ENCODE measurements at regions not wholly inside any gene's neighbourhood (a gene's known extent, or its start where the extent isn't known, plus 50 kb on each side); places are given as distances from the start of the nearest gene placed in this dataset.

DNA sequence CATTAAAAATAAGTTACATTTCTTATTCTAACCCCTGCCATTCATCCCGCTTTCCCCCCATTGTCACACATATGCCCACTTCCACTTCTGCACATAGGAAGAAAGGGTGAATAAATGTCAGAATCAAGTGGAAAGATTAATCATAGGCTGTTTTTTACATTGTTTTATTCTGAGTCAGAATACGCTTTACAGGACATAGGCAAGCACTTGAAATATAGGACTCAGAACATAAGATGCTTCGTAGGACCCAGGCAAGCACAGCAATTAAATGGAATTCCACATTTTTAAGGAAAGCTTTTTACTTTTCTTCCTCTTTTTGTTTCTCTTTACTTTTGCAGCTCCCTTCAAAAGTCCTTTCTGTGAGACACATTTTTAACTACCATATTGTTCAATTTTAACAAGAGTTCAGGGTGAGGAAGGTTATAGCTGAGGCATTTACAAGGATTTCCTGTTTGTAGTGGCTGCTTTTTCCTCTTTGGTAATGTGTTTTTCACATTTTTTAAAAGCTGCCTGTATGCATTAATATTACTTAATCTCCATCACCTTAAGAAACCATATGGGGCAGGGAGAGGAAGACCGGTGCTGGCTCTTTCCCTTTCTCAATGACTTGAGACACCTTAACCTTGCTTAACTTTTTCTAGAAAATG lies 130.0 kb downstream of the TES start:
- Mint-ChIP-seq H3K9me3 (ENCODE audit: low read depth) (peaks cover 8% of the 10 kb centered on the region), H3K27ac (no peak overlapping the region), H3K27me3 (peaks cover under 1% of the 10 kb centered on the region), H3K4me1 (ENCODE audit: low read depth) (peaks cover 7% of the 10 kb centered on the region), H3K4me3 (ENCODE audit: low read depth) (no peak overlapping the region), H3K36me3 (ENCODE audit: insufficient read depth) (no peaks in the 10 kb centered on the region)
- TF ChIP-seq, protein P1, sequence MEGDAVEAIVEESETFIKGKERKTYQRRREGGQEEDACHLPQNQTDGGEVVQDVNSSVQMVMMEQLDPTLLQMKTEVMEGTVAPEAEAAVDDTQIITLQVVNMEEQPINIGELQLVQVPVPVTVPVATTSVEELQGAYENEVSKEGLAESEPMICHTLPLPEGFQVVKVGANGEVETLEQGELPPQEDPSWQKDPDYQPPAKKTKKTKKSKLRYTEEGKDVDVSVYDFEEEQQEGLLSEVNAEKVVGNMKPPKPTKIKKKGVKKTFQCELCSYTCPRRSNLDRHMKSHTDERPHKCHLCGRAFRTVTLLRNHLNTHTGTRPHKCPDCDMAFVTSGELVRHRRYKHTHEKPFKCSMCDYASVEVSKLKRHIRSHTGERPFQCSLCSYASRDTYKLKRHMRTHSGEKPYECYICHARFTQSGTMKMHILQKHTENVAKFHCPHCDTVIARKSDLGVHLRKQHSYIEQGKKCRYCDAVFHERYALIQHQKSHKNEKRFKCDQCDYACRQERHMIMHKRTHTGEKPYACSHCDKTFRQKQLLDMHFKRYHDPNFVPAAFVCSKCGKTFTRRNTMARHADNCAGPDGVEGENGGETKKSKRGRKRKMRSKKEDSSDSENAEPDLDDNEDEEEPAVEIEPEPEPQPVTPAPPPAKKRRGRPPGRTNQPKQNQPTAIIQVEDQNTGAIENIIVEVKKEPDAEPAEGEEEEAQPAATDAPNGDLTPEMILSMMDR (IDR thresholded peaks at IDR 0.05; ENCODE audit: unreplicated experiment): no peak
- no peak for DNase-seq (ENCODE audit: low spot score, unreplicated experiment)

GRCh38 chr7:116340943-116341907 lies 130.9 kb downstream of the TES start:
- TF ChIP-seq, protein P1 (IDR thresholded peaks at IDR 0.05; ENCODE audit: unreplicated experiment): no peak
- H3K4me3 Mint-ChIP-seq (ENCODE audit: low read depth): no peak overlapping the region
- no peaks in the 10 kb centered on the region for H3K27me3 Mint-ChIP-seq
- H3K27ac Mint-ChIP-seq: no peak overlapping the region
- H3K36me3 Mint-ChIP-seq (ENCODE audit: insufficient read depth): no peaks in the 10 kb centered on the region
- no peak for DNase-seq (ENCODE audit: low spot score, unreplicated experiment)
- H3K9me3 Mint-ChIP-seq (ENCODE audit: low read depth): peaks cover 9% of the 10 kb centered on the region
- H3K4me1 Mint-ChIP-seq (ENCODE audit: low read depth): peaks cover 7% of the 10 kb centered on the region

DNA sequence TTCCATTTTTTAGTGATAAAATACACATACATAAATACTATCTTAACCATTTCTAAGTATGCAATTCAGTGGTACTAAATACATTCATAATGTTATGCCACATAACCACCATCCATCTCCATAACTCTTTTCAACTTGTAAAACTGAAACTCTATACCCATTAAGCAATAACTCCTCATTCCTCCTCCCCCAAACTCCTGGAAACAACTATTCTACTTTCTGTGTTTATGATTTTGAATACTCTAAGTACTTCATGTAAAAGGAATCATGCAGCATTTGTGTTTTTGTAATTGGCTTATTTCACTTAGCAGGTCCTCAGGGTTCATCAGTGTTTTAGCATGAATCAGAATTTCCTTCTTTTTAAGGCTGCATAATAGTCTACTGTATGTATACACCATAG lies 131.8 kb downstream of the TES start:
- peaks cover 7% of the 10 kb centered on the region for H3K4me1 Mint-ChIP-seq (ENCODE audit: low read depth)
- peaks cover 15% of the 10 kb centered on the region for H3K9me3 Mint-ChIP-seq (ENCODE audit: low read depth)
- no peak for DNase-seq (ENCODE audit: low spot score, unreplicated experiment)
- H3K27me3 Mint-ChIP-seq: no peaks in the 10 kb centered on the region
- no peak overlapping the region for H3K27ac Mint-ChIP-seq
- no peaks in the 10 kb centered on the region for H3K36me3 Mint-ChIP-seq (ENCODE audit: insufficient read depth)
- TF ChIP-seq, protein P1 (IDR thresholded peaks at IDR 0.05; ENCODE audit: unreplicated experiment): no peak
- no peak overlapping the region for H3K4me3 Mint-ChIP-seq (ENCODE audit: low read depth)

DNA sequence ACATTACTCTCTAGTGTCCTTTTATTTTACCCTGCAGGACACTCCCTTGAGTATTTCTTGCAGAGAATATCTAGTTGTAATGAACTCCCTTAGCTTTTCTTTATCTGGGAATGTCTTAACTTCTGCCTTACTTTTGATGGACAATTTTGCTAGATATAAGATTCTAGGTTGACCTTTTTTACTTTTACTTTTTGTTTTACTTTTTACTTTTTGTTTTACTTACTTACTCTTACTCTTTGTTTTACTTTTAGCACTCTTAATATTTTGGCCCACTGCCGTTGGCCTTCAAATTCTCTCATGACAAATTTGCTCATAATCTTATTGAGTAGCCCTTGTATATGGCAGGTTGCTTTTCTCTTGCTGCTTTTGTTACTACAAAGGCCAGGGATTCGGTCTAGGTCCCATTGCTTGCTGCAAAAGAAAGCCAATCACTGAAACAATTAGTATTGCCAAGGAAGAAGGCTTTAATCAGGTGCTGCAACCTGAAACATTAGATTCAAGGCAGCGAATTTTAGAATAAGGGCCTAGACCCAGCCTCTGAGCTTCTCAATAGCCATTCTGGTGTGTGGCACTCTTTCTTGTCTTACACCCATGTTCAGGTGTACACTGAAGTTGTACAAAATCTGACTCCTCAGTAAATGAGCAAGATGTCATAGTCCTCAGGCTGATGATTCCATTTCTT lies 137.0 kb downstream of the TES start:
- DNase-seq (ENCODE audit: low spot score, unreplicated experiment): no peak
- TF ChIP-seq, protein P1 (IDR thresholded peaks at IDR 0.05; ENCODE audit: unreplicated experiment): no peak
- Mint-ChIP-seq H3K4me1 (ENCODE audit: low read depth) (no peaks in the 10 kb centered on the region), H3K27ac (no peak overlapping the region), H3K4me3 (ENCODE audit: low read depth) (no peak overlapping the region), H3K36me3 (ENCODE audit: insufficient read depth) (peaks cover 2% of the 10 kb centered on the region), H3K27me3 (no peaks in the 10 kb centered on the region), H3K9me3 (ENCODE audit: low read depth) (peaks cover 26% of the 10 kb centered on the region)

DNA sequence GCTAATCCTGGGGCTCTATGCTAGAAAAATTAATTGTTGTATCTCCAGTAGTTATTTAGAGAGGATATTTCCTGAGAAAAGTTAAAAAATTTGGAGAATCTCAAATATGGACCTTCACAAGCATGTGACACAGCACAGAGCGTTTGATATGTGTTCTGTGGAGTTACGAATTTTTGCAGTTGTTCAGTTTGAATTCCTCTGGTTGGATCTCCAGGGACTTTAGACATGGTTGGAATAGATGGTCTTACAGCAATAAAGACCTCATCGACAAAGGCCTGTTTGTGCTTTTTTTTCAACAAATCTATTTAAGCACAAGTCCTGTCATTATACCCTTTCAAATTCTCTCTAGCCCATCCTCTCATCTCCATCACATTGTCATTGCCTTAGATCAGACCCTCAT lies 138.0 kb downstream of the TES start:
- H3K9me3 Mint-ChIP-seq (ENCODE audit: low read depth): peaks cover 23% of the 10 kb centered on the region
- TF ChIP-seq, protein P1 (IDR thresholded peaks at IDR 0.05; ENCODE audit: unreplicated experiment): no peak

More for the DNA sequence above, 138.0 kb downstream of the TES start:
- no peak for DNase-seq (ENCODE audit: low spot score, unreplicated experiment)
- Mint-ChIP-seq H3K36me3 (ENCODE audit: insufficient read depth) (peaks cover 2% of the 10 kb centered on the region), H3K4me1 (ENCODE audit: low read depth) (no peaks in the 10 kb centered on the region), H3K4me3 (ENCODE audit: low read depth) (no peak overlapping the region), H3K27ac (no peak overlapping the region), H3K27me3 (no peaks in the 10 kb centered on the region)
